Testis (tissue), 2 donors: ENCODE measurements at regions not wholly inside any gene's neighbourhood (a gene's known extent, or its start where the extent isn't known, plus 50 kb on each side); places are given as distances from the start of the nearest gene placed in this dataset.

Experiments
- POLR2A ChIP-seq: fragments of 450-650 bp; IDR thresholded peaks from one replicate; pipeline ENCODE4 v1.6.1; 2017; ENCODE audit warnings: antibody characterized with exemption, mild to moderate bottlenecking, moderate library complexity
- TF ChIP-seq, protein P1 (sequence below), 3 experiments: fragments of 450-650 bp in 2 of 3; fragments of 200-600 bp in 1 of 3; sonication (generic) in 1 of 3; IDR thresholded peaks; one replicate each; pipeline ENCODE4 v1.5.1; 2016 to 2019; ENCODE audit warnings: antibody characterized with exemption in 3 of 3, mild to moderate bottlenecking in 2 of 3, moderate library complexity in 1 of 3

GRCh38 chr1:186595969-186596368, 84.3 kb downstream of the PTGS2 start:
- TF ChIP-seq, protein P1, sequence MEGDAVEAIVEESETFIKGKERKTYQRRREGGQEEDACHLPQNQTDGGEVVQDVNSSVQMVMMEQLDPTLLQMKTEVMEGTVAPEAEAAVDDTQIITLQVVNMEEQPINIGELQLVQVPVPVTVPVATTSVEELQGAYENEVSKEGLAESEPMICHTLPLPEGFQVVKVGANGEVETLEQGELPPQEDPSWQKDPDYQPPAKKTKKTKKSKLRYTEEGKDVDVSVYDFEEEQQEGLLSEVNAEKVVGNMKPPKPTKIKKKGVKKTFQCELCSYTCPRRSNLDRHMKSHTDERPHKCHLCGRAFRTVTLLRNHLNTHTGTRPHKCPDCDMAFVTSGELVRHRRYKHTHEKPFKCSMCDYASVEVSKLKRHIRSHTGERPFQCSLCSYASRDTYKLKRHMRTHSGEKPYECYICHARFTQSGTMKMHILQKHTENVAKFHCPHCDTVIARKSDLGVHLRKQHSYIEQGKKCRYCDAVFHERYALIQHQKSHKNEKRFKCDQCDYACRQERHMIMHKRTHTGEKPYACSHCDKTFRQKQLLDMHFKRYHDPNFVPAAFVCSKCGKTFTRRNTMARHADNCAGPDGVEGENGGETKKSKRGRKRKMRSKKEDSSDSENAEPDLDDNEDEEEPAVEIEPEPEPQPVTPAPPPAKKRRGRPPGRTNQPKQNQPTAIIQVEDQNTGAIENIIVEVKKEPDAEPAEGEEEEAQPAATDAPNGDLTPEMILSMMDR (IDR thresholded peaks at IDR 0.05): no peak
- no peak for TF ChIP-seq POLR2A
